Uterus (tissue), 3 donors: ENCODE measurements at regions not wholly inside any gene's neighbourhood (a gene's known extent, or its start where the extent isn't known, plus 50 kb on each side); places are given as distances from the start of the nearest gene placed in this dataset.

Experiments used
- DNase-seq, 2 donors: peaks; one replicate each; pipeline ENCODE4 v3.0.0-alpha.2; 2019 to 2020
- H3K27ac ChIP-seq, 2 donors: fragments of 200-600 bp; sonication (generic); 1 replicate in 1 of 2; 2 replicates in 1 of 2; pipeline ENCODE4 v1.5.1; 2016 to 2018
- H3K27me3 ChIP-seq, 2 donors: fragments of 200-600 bp; sonication (generic); one replicate each; pipeline ENCODE4 v1.5.1; 2018 to 2019; ENCODE audit warnings: control low read depth in 1 of 2
- H3K36me3 ChIP-seq, 2 donors: fragments of 200-600 bp; sonication (generic); one replicate each; pipeline ENCODE4 v1.5.1; 2019; ENCODE audit warnings: control low read depth in 1 of 2
- H3K4me1 ChIP-seq, 2 donors: fragments of 200-600 bp; sonication (generic); one replicate each; pipeline ENCODE4 v1.5.1; 2018 to 2019; ENCODE audit warnings: control low read depth in 1 of 2
- H3K4me3 ChIP-seq, 2 donors: fragments of 200-600 bp; sonication (generic); 1 replicate in 1 of 2; 2 replicates in 1 of 2; pipeline ENCODE4 v1.5.1; 2018 to 2019; ENCODE audit warnings: mild to moderate bottlenecking in 1 of 2
- H3K9me3 ChIP-seq, 2 donors: fragments of 200-600 bp; sonication (generic); one replicate each; pipeline ENCODE4 v1.5.1; 2019; ENCODE audit warnings: control low read depth in 1 of 2
- CTCF ChIP-seq, 4 experiments: fragments of 200-600 bp in 2 of 4; fragments of 450-650 bp in 2 of 4; sonication (generic) in 2 of 4; IDR thresholded peaks; one replicate each; pipeline ENCODE4 v1.5.1; 2016 to 2019; ENCODE audit warnings: antibody characterized with exemption in 4 of 4, mild to moderate bottlenecking in 2 of 4, moderate library complexity in 1 of 4
- POLR2A ChIP-seq, 2 donors: fragments of 450-650 bp; IDR thresholded peaks; one replicate each; pipeline ENCODE4 v1.6.1; 2016; ENCODE audit warnings: antibody characterized with exemption in 2 of 2, mild to moderate bottlenecking in 1 of 2, moderate library complexity in 1 of 2
- intact Hi-C: fragments of 100-400 bp; cut with DNase I; formaldehyde crosslinking; loops from one replicate; pipeline ENCODE4 v1.15.1; 2023; ENCODE audit warnings: low total_unique reads
- donor health status: DM: yes; HTN: yes; CAD: no.

- DNase-seq, result no peak
- Histone ChIP-seq H3K4me3 (no peak overlapping the region), H3K9me3 (no peaks in the 10 kb centered on the region), H3K27me3 (no peaks in the 10 kb centered on the region), H3K4me1 (peaks cover 0 to 5% of the 10 kb centered on the region in 2 donors), H3K36me3 (no peaks in the 10 kb centered on the region), H3K27ac (no peak overlapping the region)
- TF ChIP-seq POLR2A (IDR thresholded peaks at IDR 0.05) (no peak), CTCF (IDR thresholded peaks at IDR 0.05) (no peak)
- intact Hi-C loops, result no loop called here
Measured at GRCh38 chr10:110402077-110402416, 95.7 kb upstream of the DUSP5 start.

- no peak overlapping the region for H3K4me3 ChIP-seq
- no peak for TF ChIP-seq POLR2A (IDR thresholded peaks at IDR 0.05)
- no peak for TF ChIP-seq CTCF (IDR thresholded peaks at IDR 0.05)
- H3K4me1 ChIP-seq, result peaks cover 0 to 5% of the 10 kb centered on the region in 2 donors
- H3K9me3 ChIP-seq, result no peaks in the 10 kb centered on the region
- no peaks in the 10 kb centered on the region for H3K27me3 ChIP-seq
- DNase-seq, result no peak
- no peaks in the 10 kb centered on the region for H3K36me3 ChIP-seq
- intact Hi-C loops, result no loop called here
- H3K27ac ChIP-seq, result no peak overlapping the region
Measured at GRCh38 chr10:110403593-110403992, 94.1 kb upstream of the DUSP5 start.

GRCh38 chr10:110404413-110404812, 93.3 kb upstream of the DUSP5 start:
- no peak for DNase-seq
- TF ChIP-seq CTCF (IDR thresholded peaks at IDR 0.05) (no peak), POLR2A (IDR thresholded peaks at IDR 0.05) (no peak)
- H3K27me3 ChIP-seq, result no peaks in the 10 kb centered on the region
- no peaks in the 10 kb centered on the region for H3K36me3 ChIP-seq
- H3K27ac ChIP-seq, result no peak overlapping the region
- intact Hi-C loops, result no loop called here
- no peak overlapping the region for H3K4me3 ChIP-seq
- H3K4me1 ChIP-seq, result no peaks in the 10 kb centered on the region
- H3K9me3 ChIP-seq, result no peaks in the 10 kb centered on the region

GRCh38 chr10:110404825-110405224, 92.9 kb upstream of the DUSP5 start:
- no peaks in the 10 kb centered on the region for H3K4me1 ChIP-seq
- no peaks in the 10 kb centered on the region for H3K36me3 ChIP-seq
- intact Hi-C loops, result no loop called here
- no peaks in the 10 kb centered on the region for H3K9me3 ChIP-seq
- DNase-seq, result no peak
- TF ChIP-seq POLR2A (IDR thresholded peaks at IDR 0.05) (no peak), CTCF (IDR thresholded peaks at IDR 0.05) (no peak)
- H3K27me3 ChIP-seq, result no peaks in the 10 kb centered on the region
- H3K4me3 ChIP-seq, result no peak overlapping the region
- no peak overlapping the region for H3K27ac ChIP-seq

GRCh38 chr10:110405380-110405779, 92.3 kb upstream of the DUSP5 start:
- no peaks in the 10 kb centered on the region for H3K9me3 ChIP-seq
- H3K27me3 ChIP-seq, result no peaks in the 10 kb centered on the region
- H3K36me3 ChIP-seq, result no peaks in the 10 kb centered on the region
- TF ChIP-seq CTCF (IDR thresholded peaks at IDR 0.05) (no peak), POLR2A (IDR thresholded peaks at IDR 0.05) (no peak)
- DNase-seq, result no peak
- no peak overlapping the region for H3K4me3 ChIP-seq
- intact Hi-C loops, result no loop called here
- no peak overlapping the region for H3K27ac ChIP-seq
- no peaks in the 10 kb centered on the region for H3K4me1 ChIP-seq
